GM19395 (cell line): ENCODE measurements at regions not wholly inside any gene's neighbourhood (a gene's known extent, or its start where the extent isn't known, plus 50 kb on each side); places are given as distances from the start of the nearest gene placed in this dataset.

ENCODE experiments used
- ATAC-seq: cut with Tn5 transposase; IDR thresholded peaks from one replicate; pipeline ENCODE4 v1.9.1; 2021; ENCODE audit warnings: mild to moderate bottlenecking, moderate library complexity; ENCODE audit not compliant: unreplicated experiment

DNA sequence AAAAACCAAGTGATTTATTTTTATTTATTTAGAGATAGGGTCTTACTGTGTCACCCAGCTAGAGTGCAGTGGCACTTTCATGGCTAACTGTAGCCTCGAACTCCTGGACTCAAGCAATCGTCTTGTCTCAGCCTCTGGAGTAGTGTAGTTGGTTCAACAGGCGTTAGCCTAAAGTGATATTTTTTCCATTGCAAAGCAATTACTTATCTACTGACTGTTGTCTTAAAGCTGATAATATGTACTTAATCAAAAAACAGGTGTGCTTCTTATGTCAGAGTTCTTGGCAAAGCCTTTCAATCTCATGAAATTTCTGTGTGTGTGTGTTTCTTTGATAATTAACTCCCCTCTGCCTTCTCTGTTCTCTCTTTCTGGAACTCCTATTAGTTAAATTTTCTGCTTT lies 62.4 kb upstream of the DUSP10 start:
- ATAC-seq: no peak

DNA sequence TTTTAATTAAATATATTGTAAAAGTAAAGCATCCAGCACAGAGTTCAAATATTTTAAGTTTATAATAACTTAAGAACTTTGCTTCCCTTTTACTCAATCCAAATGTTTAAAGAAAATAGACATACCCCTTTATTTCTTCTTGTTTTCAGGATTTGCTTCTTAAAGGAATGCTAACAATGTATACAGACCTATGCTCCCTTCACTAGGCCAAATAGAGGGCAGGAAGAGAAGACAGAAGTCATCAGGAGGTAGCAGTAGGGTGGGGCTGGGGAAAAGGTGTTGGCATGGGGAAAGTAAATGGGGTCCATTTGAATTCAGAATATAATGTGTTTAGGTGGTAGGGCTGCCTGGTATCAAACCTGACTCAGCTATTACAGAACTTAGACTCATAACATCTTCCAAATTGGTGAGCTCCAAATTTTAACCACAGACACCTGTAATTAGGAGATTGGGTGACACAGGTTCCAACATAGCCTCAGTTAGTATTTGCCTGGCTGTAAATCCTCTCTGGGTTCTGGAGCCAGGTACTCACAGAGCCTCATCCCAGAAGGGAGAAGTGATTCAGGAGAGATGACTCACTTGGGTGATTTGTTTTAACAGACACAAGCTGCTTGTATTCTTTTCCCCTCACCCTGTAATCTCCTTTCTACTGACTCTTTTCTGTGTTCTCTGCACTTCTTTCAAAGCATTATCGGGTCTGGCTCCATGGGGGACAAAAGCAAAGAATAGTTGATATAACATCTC lies 60.1 kb upstream of the DUSP10 start:
- no peak for ATAC-seq

- ATAC-seq: no peak
Observed at GRCh38 chr1:221801251-221801661, 59.4 kb upstream of the DUSP10 start.

- no peak for ATAC-seq
Observed at GRCh38 chr1:221800831-221801230, 58.9 kb upstream of the DUSP10 start.

DNA sequence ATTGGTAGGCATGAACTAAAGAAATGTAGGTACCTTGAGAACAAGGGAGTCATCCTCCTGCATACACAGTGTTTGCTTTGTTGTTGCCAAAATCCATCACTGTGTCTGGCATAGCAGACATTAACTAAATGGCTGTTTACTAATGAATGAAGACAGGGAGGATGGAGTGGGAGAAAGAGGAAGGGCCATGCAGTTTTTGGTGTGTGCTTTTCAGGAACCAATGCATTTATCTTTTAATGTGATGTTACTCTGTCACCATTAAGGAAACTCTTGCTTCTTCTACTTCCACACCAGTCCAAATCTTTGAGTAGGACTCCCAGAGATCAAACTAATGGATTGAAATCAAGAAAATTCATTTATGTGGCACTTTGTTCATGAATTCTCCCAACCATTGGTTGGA lies 55.6 kb upstream of the DUSP10 start:
- ATAC-seq: no peak

- no peak for ATAC-seq
Observed at GRCh38 chr1:221796700-221797099, 54.8 kb upstream of the DUSP10 start.

GRCh38 chr1:221795380-221795779 lies 53.5 kb upstream of the DUSP10 start:
- no peak for ATAC-seq

DNA sequence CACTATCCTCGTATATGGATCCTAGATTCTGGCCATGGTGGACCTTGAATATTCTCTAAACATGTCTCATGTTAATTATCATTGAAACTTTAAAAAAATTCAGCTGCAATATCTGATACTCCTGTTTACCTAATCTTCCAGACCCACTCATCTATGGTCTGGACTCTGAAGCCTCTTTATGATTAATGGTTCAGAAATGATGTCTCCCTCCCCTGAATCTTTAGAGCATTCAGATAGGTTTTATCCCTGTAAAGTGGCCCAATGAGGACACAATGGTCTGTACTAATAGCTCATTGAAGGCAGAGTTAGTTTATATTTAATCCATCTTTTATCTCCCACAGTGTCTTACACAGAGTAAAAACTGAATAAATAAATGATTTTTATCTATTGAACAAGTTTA lies 53.0 kb upstream of the DUSP10 start:
- no peak for ATAC-seq

- peak; percentile 56 for ATAC-seq
Observed at GRCh38 chr1:221794079-221794670, 52.3 kb upstream of the DUSP10 start.

GRCh38 chr1:221793439-221794078 lies 51.7 kb upstream of the DUSP10 start:
- ATAC-seq: peak; percentile 89

GRCh38 chr1:221791846-221792245 lies 50.0 kb upstream of the DUSP10 start:
- no peak for ATAC-seq
